NCI-H446 treated with DMSO at 0.1 percent for 48 hours (cell line): ENCODE measurements at regions not wholly inside any gene's neighbourhood (a gene's known extent, or its start where the extent isn't known, plus 50 kb on each side); places are given as distances from the start of the nearest gene placed in this dataset.

ENCODE experiments used
- DNase-seq: peaks from one replicate; lab custom pipeline; 2025; lab: John Stamatoyannopoulos, UW

DNA sequence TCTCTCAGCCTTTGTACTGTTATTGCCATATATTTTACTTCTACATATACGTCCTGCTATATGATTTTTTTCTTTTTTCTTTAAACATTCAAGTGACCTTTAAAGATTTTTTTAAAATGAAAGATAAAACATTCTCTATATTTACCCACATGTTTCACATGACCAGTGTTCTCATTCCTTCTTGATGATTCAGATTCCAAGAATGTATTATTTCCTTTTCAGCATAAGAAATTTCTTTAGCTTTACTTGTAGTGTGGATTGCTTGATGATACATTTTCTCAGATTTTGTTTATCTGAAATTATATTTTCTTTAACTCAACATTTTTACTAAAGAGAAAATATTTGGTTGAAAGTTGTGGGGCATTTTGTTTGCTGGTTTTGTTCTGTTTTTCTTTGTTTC, 792.1 kb downstream of the BRINP1 start:
- DNase-seq, result no peak

- no peak for DNase-seq
Measured at GRCh38 chr9:118578467-118578866, 790.8 kb downstream of the BRINP1 start.

- DNase-seq, result no peak
Measured at GRCh38 chr9:118583414-118583813, 785.8 kb downstream of the BRINP1 start.

GRCh38 chr9:118586978-118587377, 782.3 kb downstream of the BRINP1 start:
- DNase-seq, result no peak

GRCh38 chr9:118594428-118594827, 774.8 kb downstream of the BRINP1 start:
- no peak for DNase-seq

DNA sequence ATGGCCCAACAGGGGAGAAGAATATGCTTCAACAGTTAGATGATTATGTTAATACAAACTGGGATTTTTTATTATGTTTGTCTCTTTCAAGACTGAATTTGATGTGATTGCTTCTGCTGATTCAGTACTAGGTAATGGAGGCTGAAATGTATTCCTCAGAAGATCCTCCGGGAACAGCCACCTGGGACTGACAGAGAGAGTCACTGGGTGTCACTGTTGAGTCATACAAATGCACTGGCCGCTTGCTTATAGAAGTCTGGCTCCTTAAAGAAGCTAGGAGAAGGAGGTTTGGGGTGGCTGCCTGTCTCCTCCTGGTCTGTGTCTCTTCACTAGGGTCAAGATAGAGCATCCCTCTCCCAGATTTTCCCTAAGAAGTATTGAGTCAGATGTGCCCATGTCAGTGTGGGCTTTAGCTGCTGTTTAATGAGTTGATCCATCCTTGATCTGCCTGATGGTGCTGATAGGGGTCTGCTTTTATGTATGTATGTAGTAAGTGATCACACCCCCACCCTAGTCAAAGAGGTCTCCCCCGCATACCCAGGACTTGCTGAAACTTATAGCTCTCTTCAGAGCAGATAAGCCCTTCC, 773.4 kb downstream of the BRINP1 start:
- peak; percentile 17 for DNase-seq

DNA sequence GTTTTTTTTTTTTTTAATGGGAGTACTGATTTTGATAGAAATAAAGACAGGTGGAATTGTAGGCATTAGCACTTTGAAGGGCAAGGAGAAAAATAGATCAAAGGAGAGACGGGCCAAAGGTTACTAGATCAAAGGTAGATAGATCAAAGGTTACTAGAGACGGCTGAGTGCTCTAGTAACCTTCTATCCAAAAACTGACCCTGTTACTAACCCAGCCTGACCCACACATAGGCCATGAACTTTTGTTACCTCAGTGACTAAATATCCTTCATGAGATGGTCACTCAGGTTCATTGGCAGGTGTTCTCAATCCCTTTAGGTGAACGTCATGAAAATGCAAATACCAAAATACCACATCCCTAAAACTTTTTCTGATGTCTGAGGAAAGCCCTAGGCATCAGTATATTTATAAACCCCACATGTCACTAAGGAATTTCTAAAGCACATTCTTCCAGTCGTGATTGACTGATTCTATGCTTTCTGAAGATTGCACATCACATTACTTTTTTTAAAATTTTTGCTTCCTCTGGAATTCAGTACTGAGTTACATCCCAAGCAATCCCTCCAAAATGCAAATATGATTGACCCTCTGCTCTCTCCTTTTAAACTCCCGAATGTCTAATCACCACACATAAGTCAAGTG, 772.7 kb downstream of the BRINP1 start:
- DNase-seq, result no peak

GRCh38 chr9:118606668-118607067, 762.6 kb downstream of the BRINP1 start:
- DNase-seq, result no peak

DNA sequence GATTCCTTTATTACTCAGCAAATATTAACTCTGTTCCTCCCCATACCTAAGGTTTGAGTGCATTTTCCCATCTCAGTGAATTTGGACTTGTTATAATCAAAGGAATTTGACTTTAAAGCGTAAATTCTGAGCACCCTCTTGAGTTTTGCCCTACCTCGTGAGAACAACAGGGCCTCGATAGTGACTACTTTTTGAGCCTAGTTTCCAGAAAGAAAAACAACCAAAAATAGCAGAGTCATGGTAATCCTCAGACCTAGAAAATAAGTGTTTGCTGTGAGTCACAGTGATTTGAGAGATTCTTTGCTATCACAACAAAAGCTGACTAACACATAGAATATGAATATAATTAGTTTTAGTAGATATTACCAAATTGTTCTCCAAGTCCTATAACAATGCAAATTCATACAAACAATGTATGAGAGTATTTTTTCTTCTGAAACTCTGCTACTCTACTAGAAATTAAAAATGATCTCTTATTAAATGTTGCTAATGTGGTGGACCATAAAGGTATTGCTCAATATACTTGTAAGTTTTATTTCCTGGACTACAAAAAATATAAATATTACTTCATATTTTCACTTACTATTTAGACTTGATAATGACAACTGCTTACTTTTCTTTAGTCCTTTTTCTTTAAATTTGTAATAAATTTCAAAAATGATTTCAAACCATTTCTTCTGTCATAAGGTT, 759.7 kb downstream of the BRINP1 start:
- no peak for DNase-seq

DNA sequence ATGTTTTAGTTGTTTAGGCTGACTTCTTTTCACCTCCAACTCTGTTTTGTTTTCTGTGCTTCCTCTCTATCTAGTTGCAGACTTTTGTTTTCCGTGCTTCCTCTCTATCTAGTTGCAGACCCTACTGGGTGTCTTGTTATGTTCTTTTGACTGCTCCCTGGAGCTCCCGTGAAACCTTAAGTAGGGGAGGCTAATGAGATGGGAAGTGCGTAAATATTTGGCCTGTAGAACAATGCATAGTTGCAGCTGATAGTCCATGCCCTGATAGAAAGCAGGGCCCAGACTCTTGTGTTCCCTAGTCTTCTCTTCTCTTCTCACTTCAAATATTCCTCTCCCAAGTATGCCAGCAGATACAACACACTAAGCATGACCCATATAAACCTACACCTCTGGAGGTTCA, 757.0 kb downstream of the BRINP1 start:
- DNase-seq, result no peak

- no peak for DNase-seq
Measured at GRCh38 chr9:118613996-118614395, 755.2 kb downstream of the BRINP1 start.

GRCh38 chr9:118618084-118618483, 751.2 kb downstream of the BRINP1 start:
- DNase-seq, result no peak

GRCh38 chr9:118618849-118619248, 750.4 kb downstream of the BRINP1 start:
- no peak for DNase-seq

DNA sequence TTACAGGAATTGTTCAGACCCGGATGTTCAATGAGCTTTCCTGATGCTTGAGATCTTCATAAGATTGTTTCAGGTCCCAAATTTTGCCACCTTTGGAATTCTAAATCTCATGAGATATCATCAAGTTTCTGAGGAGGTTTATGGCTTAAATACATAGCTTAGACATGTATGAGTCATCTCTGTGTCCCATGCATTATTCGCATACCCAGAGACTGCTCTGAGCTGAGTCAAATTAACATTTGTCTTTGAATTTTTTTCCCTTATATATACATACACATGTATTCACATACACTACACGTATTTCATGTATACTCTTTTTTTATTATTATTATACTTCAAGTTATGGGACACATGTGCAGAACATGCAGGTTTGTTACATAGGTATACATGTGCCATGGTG, 744.6 kb downstream of the BRINP1 start:
- DNase-seq, result no peak

- no peak for DNase-seq
Measured at GRCh38 chr9:118630079-118630478, 739.2 kb downstream of the BRINP1 start.

DNA sequence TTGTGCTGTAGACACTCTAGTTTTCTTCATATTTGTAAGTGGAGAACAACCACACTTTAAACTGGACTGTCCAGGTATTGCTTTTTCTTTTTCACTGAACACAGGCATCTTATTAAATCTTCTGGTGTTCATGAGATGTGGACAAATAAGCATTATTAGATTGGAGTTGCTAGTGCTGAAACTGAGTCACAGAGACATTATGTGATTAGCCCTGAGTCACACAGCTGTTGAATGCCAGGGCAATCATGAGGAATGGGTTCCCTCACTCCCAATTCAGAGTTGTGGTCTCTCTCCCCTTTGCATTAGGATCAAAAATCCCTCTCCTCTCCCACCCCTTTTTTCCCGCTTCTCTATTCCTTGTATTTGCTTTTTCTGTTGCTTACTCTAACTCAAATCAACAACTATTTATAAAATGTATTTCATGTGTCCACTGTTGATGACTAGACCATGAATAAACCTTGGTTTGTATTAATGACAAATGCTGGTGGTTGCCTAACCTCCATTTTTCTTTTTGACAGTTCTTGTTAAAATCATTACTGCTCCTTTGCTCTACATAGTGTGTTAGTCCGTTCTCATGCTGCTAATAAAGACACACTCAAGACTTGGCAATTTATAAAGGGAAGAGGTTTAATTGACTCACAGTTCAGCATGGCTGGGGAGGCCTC, 738.2 kb downstream of the BRINP1 start:
- no peak for DNase-seq

DNA sequence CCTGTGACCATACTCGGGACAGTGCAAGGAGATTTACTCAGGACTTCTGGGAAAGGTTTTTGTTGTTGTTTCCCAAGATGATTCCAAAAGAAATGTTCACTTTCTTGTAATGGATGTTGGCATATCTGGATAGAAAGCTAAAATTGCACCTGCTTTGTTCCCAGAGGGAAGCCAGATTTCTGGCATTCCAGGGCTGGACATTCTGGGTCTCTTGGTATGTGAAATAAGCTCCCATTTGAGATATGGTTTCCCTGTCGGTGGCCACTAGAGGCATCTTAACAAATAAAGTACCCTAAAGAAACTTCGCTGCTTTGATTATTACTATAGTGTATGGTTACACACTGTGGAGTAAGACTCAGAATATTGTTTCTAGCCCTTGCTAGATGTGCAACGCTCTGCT, 737.3 kb downstream of the BRINP1 start:
- DNase-seq, result no peak

DNA sequence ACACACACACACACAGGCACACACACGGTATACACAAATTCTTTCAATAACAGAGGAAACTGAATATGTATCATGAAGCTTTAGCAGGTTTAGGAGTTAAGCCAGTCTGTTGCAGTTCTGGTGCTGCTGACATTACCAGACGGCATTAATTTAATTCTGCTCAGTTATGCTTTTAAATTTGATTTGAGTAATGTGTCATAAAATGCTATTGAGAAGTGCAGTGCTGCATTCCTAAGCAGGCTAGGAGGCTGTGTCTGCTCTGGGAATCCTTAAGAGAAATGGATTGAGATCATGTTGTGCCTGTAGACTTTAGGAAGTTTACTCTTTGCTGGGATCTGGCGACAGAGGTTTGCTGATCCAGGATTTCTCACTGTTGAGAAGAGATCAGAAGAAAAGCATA, 733.8 kb downstream of the BRINP1 start:
- DNase-seq, result no peak

- no peak for DNase-seq
Measured at GRCh38 chr9:118637681-118638080, 731.6 kb downstream of the BRINP1 start.

- DNase-seq, result no peak
Measured at GRCh38 chr9:118640836-118641560, 728.2 kb downstream of the BRINP1 start.

- DNase-seq, result no peak
Measured at GRCh38 chr9:118643118-118643517, 726.1 kb downstream of the BRINP1 start.

DNA sequence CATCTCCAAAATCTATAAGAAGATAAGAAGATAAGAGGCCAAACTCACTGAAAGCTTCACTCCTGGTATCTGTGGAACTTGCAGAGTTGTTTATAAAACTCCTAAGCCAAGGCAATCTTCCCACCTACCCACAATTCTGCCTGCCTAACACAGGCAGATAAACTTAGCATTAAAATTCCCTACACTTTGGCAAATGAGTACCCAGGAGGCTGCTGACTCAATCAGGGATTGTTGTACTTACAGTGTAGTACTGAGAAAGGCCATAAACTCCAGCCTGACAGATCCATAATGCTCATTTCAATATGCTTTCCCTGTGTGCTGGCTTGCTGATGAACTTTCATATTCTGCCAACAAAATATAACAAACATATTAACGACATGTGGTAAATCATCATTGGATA, 725.2 kb downstream of the BRINP1 start:
- no peak for DNase-seq
